WTC11 (cell line): ENCODE measurements at regions not wholly inside any gene's neighbourhood (a gene's known extent, or its start where the extent isn't known, plus 50 kb on each side); places are given as distances from the start of the nearest gene placed in this dataset.

ENCODE experiments used
- ATAC-seq: fragments of 200-7000 bp; cut with Tn5 transposase; 2 replicates; pipeline ENCODE4 v1.10.0; 2021; ENCODE audit warnings: mild to moderate bottlenecking, moderate library complexity
- CTCF ChIA-PET: fragments of 300-600 bp; sonication (Branson Sonifier 250); formaldehyde crosslinking; loops from one replicate; lab custom pipeline; 2021; ENCODE audit warnings: antibody characterized with exemption; lab: Charles Lee
- POLR2A ChIA-PET: fragments of 350-600 bp; sonication (Branson Sonifier 250); formaldehyde crosslinking; loops from one replicate; lab custom pipeline; 2021; ENCODE audit warnings: antibody characterized with exemption; lab: Charles Lee
- DNase-seq: peaks from one replicate; pipeline ENCODE4 v3.0.0; 2021; ENCODE audit warnings: low spot score
- H3K27ac Mint-ChIP-seq: 2 replicates; pipeline ENCODE4 v1.8.0; 2021; ENCODE audit warnings: mixed read lengths
- H3K27me3 Mint-ChIP-seq: 2 replicates; pipeline ENCODE4 v1.8.0; 2021; ENCODE audit warnings: low read depth, mild to moderate bottlenecking, moderate library complexity, mixed read lengths
- H3K36me3 Mint-ChIP-seq: 2 replicates; pipeline ENCODE4 v1.8.0; 2021; ENCODE audit warnings: mixed read lengths
- H3K4me1 Mint-ChIP-seq: 2 replicates; pipeline ENCODE4 v1.8.0; 2022; ENCODE audit warnings: mixed read lengths
- H3K4me3 Mint-ChIP-seq: 2 replicates; pipeline ENCODE4 v1.8.0; 2021; ENCODE audit warnings: mild to moderate bottlenecking, moderate library complexity, mixed read lengths
- H3K9me3 Mint-ChIP-seq: 2 replicates; pipeline ENCODE4 v1.8.0; 2021; ENCODE audit warnings: mixed read lengths
- ATF1 ChIP-seq: sonication (generic); formaldehyde crosslinking; IDR thresholded peaks from 2 replicates; pipeline ENCODE4 v1.8.1; 2023; ENCODE audit warnings: mild to moderate bottlenecking, moderate library complexity, missing genetic modification reagents
- GABPB1 ChIP-seq: sonication (generic); formaldehyde crosslinking; IDR thresholded peaks from 2 replicates; pipeline ENCODE4 v1.8.1; 2023; ENCODE audit warnings: mild to moderate bottlenecking, missing genetic modification reagents
- TF ChIP-seq, protein P1 (sequence below): sonication (generic); formaldehyde crosslinking; IDR thresholded peaks from 2 replicates; pipeline ENCODE4 v1.8.1; 2023; ENCODE audit warnings: mild to moderate bottlenecking, missing genetic modification reagents, borderline replicate concordance
- TF ChIP-seq, protein P2 (sequence below): sonication (generic); formaldehyde crosslinking; IDR thresholded peaks from 2 replicates; pipeline ENCODE4 v1.8.1; 2023; ENCODE audit warnings: mild to moderate bottlenecking, missing genetic modification reagents, moderate library complexity

DNA sequence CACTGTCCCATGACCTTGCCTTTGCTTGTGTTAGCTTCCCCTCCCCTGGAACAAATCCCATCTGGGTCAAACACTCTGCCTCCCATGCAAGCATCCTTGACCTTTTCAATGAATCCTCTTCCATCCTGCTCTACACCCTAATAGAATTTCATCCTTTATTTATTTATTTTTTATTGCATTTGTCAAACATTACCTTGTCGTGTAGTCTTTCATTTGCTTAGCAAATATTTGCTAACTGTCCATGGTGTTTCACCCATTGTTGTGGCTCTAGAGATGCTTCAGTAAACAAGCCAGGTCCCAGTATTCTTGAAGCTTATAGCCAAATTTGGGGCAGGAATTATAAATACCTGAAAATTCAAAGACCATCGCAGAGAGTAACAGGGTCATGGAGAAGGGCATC is 51.0 kb upstream of the MRTFB start:
- TF ChIP-seq, protein P1, sequence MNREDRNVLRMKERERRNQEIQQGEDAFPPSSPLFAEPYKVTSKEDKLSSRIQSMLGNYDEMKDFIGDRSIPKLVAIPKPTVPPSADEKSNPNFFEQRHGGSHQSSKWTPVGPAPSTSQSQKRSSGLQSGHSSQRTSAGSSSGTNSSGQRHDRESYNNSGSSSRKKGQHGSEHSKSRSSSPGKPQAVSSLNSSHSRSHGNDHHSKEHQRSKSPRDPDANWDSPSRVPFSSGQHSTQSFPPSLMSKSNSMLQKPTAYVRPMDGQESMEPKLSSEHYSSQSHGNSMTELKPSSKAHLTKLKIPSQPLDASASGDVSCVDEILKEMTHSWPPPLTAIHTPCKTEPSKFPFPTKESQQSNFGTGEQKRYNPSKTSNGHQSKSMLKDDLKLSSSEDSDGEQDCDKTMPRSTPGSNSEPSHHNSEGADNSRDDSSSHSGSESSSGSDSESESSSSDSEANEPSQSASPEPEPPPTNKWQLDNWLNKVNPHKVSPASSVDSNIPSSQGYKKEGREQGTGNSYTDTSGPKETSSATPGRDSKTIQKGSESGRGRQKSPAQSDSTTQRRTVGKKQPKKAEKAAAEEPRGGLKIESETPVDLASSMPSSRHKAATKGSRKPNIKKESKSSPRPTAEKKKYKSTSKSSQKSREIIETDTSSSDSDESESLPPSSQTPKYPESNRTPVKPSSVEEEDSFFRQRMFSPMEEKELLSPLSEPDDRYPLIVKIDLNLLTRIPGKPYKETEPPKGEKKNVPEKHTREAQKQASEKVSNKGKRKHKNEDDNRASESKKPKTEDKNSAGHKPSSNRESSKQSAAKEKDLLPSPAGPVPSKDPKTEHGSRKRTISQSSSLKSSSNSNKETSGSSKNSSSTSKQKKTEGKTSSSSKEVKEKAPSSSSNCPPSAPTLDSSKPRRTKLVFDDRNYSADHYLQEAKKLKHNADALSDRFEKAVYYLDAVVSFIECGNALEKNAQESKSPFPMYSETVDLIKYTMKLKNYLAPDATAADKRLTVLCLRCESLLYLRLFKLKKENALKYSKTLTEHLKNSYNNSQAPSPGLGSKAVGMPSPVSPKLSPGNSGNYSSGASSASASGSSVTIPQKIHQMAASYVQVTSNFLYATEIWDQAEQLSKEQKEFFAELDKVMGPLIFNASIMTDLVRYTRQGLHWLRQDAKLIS (CRISPR knock-in tag) = no peak
- TF ChIP-seq ATF1 (CRISPR knock-in tag) = no peak
- TF ChIP-seq, protein P2, sequence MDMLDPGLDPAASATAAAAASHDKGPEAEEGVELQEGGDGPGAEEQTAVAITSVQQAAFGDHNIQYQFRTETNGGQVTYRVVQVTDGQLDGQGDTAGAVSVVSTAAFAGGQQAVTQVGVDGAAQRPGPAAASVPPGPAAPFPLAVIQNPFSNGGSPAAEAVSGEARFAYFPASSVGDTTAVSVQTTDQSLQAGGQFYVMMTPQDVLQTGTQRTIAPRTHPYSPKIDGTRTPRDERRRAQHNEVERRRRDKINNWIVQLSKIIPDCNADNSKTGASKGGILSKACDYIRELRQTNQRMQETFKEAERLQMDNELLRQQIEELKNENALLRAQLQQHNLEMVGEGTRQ (CRISPR knock-in tag) = no peak
- TF ChIP-seq GABPB1 (CRISPR knock-in tag) = peak; percentile 9; the same call in 1 of the 2 replicates
- H3K4me3 Mint-ChIP-seq = no peak overlapping the region
- POLR2A ChIA-PET = no interaction called here
- H3K36me3 Mint-ChIP-seq = no peaks in the 10 kb centered on the region
- no peak overlapping the region for H3K27ac Mint-ChIP-seq
- CTCF ChIA-PET = interaction anchor here (1.6 to 4.0 kb wide), 3 partner anchors 17 to 100 kb away, joined by 3 to 16 read pairs (median 5); partner anchors contain the start of gene ERCC4
- no peak for DNase-seq
- H3K4me1 Mint-ChIP-seq = 0 out of 2 replicates have a peak, but pooled peaks cover 9% of the 10 kb centered on the region
- H3K27me3 Mint-ChIP-seq = no peaks in the 10 kb centered on the region
- peaks cover 5% of the 10 kb centered on the region for H3K9me3 Mint-ChIP-seq
- no peak for ATAC-seq
